ENCODE measurements at regions not wholly inside any gene's neighbourhood (a gene's known extent, or its start where the extent isn't known, plus 50 kb on each side); places are given as distances from the start of the nearest gene placed in this dataset.

GRCh38 chr13:53781941-53782340, 753.3 kb downstream of the OLFM4 start:
- TF ChIP-seq CTCF (IDR thresholded peaks at IDR 0.05) (no peak), EZH2phosphoT487 (IDR thresholded peaks at IDR 0.05) (no peak)
